ENCODE measurements at regions not wholly inside any gene's neighbourhood (a gene's known extent, or its start where the extent isn't known, plus 50 kb on each side); places are given as distances from the start of the nearest gene placed in this dataset.

- TF ChIP-seq CTCF (IDR thresholded peaks at IDR 0.05; ENCODE audit: insufficient read depth, low read depth, low read length) (no peak), EZH2 (IDR thresholded peaks at IDR 0.05; ENCODE audit: insufficient read depth, low read length) (no peak)
Observed at GRCh38 chr10:10642751-10643150, 374.9 kb upstream of the CELF2 start.
